HG02623 (cell line): ENCODE measurements at regions not wholly inside any gene's neighbourhood (a gene's known extent, or its start where the extent isn't known, plus 50 kb on each side); places are given as distances from the start of the nearest gene placed in this dataset.

Experiments used
- ATAC-seq: cut with Tn5 transposase; IDR thresholded peaks from one replicate; pipeline ENCODE4 v1.9.1; 2021; ENCODE audit warnings: moderate library complexity; ENCODE audit not compliant: unreplicated experiment

DNA sequence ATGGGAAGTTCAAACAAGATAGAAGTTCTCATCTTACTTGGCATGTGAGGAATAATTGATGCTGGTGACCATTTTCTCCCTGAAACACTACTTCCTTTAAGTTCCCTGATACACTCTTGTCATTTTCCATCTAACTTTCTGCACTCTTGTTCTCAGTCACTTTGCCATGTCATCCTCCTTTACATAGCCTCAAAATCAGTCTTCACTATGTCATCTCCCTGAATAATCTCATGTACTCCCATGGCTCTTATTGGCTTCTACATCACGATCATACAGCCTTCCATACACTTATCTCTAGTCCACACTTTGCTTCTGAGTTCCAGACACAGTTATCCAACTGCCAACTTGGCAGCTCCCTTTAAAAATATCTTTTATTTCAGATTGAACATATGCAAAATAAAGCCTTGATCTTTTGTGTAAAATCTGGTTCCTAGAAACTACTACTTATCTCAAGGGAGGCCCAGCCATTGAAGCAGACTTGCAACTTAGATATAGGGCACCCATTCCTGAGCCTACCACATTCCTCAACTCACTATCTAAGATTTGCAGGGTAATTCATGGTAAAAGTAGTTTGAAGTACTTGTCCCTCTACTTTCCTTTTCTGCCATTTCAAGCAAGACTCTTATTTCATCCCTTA lies 1070.2 kb upstream of the NXPH2 start:
- ATAC-seq, result no peak

DNA sequence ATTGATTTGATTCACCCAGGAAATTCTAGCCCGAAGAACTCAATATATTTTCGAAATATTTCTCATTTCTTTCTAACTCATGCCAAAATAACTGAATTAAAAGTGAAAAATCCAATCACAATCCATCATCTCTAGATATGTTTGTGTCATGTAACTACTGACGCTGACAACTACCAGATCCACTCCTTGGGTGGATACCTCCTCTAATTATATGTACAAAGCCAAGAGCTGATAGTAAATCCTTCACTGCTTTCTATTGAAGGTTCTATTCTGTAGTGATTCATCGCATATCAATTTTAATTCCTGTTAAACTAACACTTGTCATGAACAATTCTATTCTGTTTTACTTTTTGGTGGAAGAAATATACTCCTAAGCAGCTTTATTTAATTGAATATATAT lies 1056.6 kb upstream of the NXPH2 start:
- ATAC-seq, result no peak

DNA sequence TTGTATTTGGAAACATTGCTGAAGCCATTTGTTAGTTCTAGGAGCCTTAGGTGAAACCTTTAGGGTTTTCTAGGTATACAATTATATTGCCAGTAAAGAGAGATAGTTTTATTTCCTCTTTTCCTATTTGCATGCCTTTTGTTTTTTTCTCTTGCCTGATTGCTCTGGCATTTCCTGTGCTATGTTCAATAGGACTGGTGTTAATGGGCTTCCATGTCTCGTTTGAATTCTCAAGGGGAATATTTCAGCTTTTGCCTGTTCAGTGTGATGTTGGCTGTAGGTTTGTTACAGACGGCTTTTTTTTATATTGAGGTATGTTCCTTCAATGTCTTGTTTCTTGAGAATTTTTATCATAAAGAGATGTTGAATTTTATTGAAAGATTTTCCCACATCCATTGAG lies 1054.9 kb upstream of the NXPH2 start:
- ATAC-seq, result no peak

DNA sequence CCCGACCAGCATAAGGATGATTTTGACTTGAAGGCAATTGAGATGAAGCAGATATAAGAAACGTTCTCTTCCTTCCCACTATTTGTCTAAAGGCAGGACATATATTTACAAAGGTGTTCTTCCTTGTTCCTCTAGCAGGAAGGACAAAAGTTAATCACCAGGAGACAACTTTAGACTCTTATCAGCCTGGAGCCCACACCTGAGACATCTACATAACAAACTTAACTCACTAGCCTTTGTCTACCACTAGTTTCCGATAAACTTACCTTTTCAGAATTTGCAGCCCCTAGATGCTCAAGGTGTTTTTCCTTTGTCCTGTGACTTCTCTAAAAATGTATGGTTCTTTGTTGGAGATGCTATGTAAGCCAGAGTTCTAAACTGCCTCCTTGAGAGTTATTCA lies 1047.8 kb upstream of the NXPH2 start:
- ATAC-seq, result no peak

DNA sequence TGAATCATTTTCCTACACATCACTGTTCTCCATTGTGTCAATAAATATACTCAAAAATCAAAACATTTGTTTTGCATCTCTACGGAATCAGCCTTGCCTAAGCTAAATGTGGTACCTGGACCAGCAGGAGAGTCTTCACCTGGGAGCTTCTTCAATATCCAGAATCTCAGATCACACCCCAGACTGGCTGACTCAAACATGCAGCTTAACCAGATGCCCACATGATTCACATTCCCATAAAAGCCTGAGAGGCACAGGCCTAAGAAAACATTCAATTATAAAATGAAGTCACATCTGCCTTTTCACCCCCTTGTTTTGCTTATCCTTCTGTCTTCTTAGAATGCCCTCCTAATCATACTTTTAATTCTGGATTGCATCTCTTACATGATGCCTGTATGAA lies 1045.5 kb upstream of the NXPH2 start:
- ATAC-seq, result no peak

DNA sequence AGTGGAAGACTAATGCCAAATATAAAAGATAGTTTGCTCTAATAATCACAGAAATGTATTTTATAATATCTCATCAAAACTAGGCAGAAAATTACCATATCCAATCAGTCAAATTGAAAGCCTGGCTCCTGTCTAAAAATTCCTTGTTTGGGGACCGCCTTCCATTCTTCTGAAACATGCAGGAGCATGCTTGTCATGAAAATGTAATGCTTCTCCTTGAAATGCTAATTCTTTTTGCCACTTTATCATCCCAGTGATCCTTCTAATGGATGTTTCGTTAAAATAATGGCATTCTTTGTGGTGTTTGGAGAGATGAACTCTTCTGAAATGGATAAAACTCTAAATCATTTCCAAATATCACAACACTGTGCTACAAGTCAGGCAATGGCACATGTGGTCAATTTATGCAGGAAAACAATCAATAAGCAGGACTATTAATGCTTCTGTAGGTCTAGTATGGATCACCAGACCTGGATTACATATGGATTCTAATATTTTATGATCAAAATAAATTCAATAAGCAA lies 1039.1 kb upstream of the NXPH2 start:
- no peak for ATAC-seq

DNA sequence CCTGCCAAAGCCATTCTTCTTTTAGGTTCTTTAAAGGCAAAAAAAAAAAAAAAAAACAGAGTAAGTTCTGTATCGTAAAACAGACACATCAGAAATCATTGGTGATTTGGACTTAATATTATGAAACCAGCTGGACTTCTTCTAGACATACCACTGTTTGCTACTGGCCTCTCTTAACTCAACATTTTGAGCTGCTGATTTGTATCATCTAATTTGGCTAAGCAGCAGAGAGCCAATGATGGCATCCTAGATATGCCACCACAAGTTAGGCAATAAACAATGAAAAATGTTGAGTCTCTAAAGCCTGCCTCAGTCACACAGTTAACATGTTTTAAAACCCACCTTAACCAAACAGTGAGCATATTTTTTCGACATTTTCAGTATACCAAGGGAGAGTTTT lies 1034.3 kb upstream of the NXPH2 start:
- ATAC-seq, result no peak

DNA sequence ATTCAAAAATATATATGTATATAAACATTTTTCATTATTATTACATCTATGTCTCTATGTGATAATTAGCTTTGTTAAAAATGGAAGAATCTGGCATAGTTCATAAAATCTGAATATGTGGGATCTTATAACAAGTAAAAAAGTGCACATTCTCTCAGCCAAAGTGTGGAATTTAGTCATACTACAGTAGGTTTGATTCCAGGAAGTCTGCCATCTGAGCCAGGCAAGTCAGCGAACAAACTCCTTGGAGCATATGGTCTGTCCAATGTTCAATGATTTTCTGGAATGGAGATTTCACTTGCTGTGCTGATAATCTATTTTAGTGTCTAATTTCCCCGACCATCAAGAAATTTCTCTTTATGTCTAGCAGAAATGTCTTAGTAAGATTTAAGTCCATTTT lies 1033.2 kb upstream of the NXPH2 start:
- ATAC-seq, result no peak

DNA sequence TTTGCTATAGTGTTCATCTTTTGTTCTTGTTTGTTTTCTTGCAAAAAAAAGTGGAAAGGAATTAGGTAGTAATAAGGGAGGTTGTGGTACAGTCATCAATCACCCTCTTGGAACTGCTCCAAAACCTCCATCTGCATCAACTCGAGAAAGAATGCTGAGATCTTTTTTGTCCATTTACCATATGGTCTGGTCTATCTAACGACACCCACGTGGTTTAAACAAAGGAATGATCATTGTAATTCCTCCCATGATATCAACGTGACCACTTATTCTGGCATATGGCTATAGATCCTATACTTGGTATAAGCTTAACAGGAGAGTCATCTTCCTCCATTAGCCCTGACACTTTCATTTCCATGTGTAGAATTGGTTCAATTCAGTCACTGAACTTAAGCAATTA lies 1025.3 kb upstream of the NXPH2 start:
- ATAC-seq, result no peak

DNA sequence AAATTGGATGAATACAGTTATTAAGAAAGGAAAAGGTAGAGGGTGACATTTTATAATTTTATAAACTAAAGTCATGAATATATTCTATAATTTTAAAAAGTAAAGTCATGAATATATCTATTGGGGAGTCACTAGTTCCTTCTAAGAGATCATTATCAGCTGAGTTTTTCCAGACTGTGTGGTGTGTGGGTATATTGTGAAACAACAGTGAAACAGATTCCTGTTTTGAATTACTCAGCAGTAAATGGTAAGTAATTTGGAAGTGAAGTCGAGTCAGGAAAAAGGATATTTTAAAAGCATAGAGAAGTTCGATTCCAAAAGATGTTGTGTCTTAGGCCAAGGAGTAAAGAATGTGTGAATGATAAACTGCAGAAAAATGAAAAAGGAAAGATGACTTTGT lies 1018.2 kb upstream of the NXPH2 start:
- no peak for ATAC-seq

DNA sequence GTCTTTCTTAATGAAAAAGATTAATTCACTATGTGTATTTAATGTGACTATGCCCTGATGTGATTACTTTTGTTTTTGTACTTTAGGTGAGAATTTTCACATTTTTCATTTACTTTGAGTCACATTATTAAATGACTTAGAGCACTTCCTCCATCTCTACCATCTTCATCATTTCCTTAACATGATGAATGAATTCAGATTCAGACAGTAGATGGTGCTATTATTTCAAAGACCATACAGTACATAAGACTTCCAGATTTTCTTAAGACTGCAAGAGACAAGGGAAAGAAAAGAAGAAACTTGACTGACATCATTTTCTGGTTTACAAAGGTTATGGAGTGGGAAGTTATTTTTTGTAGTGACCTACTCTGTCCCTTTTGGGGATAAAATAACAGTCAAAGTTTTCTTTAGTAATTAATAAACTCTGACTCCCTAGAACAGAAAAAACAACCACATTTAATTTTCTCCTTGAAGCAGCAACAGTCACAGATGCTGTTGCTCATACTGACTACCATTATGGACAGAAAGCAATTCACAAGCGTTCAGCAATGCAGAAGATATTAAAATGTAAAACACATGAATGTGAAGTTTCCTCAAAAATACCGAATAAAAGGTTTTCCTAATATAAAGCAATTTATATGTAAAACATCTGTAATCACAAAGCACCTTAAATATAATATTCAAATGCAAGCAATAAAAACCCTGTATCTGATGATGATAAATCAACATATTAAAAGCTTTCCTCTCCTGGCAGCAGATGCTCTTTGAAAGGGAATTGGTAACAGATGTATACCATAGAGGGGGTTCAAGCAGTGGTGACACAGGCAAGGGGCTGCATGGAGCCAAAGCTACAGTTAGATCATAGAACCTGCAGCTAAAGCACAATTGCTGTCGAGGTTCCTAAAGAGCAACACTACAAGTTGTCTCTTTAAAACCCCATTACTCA lies 1010.9 kb upstream of the NXPH2 start:
- ATAC-seq, result no peak

DNA sequence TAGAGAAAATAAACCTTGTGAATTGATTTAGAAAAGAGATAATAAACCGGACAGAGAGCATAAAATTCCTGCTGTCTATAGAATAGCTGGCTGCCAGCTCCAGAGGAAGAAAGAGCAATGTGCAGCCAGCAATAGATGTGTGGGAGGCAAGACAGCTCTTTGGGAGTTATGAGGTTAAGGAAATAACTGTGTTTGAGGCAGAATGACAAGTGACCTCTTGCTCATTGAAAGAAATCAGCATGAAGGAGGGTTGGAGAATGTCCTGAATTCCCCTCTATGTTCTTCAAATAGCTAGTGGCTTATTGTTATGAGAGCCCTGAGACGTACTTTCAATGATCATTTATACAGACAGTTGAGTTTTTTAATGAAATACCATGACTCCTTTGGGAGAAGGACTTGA lies 1009.9 kb upstream of the NXPH2 start:
- no peak for ATAC-seq

DNA sequence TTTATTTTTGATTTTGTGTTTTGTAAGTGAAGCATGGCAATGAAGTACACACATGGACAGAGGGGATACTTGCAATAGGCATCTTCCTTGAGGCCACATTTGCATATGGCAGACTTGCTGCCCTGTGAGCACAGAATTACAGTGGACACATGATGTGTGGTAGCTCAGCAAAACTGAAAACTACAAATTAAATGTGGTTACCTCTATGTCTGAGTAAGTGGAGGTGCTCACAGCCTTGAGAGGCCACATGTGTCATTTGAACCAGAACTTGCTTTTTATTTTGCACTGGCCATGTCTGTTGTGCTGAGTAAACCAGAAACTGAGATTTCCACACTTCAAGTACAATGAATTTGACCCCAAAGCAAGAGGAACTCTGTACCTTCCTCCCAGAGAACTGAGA lies 998.5 kb upstream of the NXPH2 start:
- no peak for ATAC-seq

DNA sequence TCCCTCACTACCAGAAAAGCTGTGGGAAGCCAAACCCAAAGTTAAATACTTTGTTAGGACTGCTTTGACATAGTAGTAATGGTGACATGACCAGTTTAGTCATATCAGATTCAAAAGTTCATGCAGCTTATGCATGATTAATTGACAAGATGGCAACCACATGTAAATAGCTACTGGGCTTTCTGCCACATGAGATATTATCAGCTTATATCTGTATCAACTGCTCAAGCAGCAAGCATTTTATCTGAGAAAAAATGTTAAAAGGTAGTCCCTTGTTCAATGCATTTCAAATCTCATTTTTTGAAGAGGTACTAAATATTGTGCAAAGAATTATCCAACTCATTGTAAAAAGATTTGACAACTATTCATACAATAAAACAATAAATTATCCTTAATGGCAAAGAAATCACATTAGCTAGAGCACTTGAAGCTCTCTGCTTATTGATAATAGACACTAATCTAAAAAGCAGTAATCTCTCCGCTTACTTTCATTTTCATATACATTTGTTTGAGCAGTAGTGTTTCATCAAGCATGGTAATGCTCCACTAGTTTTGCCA lies 993.6 kb upstream of the NXPH2 start:
- no peak for ATAC-seq

DNA sequence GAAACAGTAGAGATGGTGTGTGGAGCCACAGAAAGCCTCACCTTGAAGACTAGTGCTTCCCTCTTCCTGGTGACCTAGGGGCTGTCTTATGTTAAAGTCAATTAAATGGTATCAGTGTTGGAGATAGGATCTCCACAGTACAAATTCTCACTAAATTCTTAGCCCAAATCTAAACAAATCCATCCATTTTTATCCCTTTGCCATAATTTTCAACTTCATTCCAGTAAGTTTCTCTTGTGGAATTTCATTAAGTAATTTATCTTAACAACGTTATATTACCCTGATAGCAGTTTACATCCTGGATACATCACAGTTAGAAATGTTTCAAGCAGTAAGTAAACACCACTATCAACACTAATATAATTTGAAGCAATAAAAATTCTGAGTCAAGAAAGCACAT lies 989.4 kb upstream of the NXPH2 start:
- no peak for ATAC-seq

DNA sequence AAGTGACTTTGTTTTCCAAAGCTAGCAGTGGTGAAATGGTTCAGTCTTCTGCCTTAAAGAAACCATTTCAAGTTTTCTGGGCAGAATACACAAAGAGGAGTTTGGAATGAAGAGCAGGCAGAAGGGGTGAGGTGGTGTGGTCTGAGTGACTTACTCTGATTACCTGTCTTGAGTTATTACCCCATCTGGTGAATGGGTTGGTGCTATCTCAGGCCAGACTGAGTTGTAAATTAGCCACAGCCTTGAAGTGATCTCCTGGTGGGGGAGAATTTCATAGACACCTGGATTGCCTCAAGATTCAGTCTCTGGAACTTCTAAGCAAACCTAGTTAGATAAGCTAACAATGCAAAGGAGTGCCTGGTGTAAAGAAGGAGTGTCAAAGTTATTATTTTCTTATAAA lies 983.5 kb upstream of the NXPH2 start:
- no peak for ATAC-seq

DNA sequence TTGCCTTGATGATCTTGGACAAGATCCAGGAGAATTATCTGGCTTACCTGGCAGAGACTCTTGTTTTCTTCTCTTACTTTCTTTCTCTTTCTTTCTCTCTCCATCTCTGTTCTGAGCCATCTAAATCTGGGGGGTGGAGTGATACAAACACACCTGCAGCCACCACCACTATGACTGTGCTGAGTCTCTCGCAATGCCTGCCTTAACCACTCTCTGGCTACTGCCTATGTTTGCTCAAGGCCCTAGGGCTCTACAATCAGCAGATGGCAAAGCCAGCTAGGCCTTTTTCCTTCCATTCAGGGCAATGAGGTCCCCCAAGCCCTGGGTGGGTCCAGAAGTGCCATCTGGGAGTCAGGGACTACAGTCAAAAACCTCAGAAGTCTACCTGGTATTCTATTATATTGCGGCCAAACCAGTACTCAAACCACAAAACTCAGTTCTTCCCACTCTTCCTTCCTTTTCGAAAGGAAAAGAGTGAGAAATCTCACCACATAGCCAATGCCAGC lies 978.9 kb upstream of the NXPH2 start:
- no peak for ATAC-seq

DNA sequence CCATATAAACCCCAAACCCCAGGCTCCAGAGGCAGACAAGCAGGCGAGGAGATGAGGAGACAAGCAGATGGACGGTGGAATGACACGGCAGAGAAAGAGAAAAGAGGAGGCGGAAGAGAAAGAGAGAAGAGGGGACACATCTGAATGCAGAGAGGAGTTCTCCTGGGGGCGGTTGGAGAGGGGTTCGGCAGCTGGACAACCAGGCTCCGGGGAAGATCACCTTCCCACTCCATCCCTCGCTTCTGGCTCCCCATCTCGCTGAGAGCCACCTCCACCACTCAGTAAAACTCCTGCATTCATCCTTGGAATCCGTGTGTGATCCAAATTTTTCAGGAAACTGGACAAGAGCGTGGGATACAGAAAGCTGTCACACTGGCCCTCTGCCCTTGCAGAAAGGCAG lies 966.7 kb upstream of the NXPH2 start:
- no peak for ATAC-seq

DNA sequence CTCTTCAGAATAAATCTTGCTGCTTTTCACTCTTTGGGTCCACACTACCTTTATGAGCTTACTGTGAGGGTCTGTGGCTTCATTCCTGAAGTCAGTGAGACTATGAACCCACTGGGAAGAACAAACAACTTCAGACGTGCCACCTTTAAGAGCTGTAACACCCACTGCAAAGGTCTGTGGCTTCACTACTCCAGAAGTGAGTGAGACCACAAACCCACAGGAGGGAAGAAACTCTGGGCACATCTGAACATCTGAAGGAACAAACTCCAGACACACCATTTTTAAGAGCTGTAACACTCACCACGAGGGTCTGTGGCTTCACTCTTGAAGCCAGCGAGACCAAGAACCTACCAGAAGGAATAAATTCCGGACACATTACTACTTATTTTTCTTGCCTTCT lies 964.1 kb upstream of the NXPH2 start:
- ATAC-seq, result no peak

DNA sequence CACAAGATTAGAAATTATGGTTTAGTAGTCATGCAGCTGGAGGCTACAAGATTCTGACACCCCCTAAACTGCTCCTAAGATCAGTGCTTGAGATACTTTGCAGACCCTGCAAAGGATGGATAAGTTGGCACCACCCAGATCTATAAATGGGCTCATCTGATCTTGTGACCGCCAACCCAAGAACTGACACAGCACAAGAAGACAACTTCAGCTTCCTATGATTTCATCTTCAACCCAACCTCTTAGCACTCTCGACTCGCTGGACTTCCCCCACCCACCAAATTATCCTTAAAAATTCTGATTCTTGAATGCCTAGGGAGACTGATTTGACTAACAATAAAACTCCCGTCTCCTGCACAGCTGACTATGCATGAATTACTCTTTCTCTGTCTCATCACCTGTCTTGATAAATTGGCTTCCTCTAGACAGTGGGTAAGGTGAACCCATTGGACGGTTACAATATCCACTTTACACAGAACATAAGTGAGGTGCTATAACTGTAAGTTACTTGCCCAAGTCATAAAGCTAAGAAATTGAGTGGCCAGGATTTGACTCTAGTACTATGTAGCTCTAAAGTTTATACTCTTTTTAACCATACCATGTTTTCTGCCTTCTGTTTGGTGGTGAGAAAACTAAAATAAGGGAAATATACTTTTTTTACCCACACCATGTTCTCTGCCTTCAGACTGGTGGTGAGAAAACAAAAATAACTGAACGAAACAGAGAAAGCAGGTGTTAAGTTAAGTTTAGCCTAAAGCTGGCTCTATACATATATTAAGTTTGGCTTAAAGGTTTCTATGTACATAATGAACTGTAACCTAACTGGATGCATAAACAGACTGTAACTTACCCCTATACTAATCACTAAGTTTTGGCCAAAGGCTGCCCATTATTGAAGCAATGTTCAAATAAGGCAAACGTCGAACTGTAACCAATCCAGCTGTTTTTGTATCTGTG lies 962.3 kb upstream of the NXPH2 start:
- no peak for ATAC-seq

DNA sequence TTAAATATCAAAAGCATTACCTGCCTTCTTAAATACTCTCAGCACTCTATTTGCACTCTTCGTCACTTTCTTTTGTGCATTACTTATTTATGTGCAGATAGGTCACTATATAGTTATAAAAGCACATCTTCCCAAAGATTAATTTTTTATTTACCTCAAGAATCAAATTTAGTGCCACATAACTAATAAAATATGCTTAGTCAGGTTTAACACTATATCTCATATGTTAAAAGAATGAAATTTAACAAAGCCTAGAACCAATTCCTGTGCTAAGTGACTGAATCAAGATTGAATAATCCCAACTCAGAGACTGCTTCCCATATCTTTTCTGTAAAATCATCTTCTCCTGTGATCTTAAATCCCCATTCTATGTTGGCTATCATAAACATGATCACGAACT lies 957.5 kb upstream of the NXPH2 start:
- no peak for ATAC-seq
